ENCODE measurements at regions not wholly inside any gene's neighbourhood (a gene's known extent, or its start where the extent isn't known, plus 50 kb on each side); places are given as distances from the start of the nearest gene placed in this dataset.

DNA sequence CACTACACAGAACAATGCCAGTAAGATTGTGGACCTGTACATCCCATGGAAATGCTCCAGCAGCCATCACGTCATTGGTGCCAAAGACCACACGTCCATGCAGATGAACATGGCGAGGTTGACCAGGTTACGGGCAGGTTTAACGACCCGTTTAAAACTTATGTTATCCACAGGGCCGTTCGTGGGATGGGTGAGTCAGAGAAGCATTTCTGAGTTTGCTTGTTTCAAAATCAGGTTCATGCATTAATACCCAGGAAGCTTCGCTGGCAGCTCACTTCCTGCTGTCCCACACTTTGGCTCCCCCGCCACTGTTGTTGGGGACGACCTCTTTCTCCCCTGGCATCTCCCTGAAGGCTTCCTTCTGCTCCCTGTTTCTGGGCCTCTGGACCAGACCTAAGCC is 194.1 kb downstream of the USP12 start:
- TF ChIP-seq CTCF (IDR thresholded peaks at IDR 0.05; ENCODE audit: low read depth, low read length) (no peak), EZH2phosphoT487 (IDR thresholded peaks at IDR 0.05; ENCODE audit: low read depth) (no peak)

Data from OCI-LY3 (cell line).